GM23248 (cell line): ENCODE measurements at regions not wholly inside any gene's neighbourhood (a gene's known extent, or its start where the extent isn't known, plus 50 kb on each side); places are given as distances from the start of the nearest gene placed in this dataset.

Experiments used
- EZH2 ChIP-seq: fragments of 200-600 bp; sonication (generic); IDR thresholded peaks from 2 replicates; pipeline ENCODE4 v1.6.1; 2018; ENCODE audit warnings: antibody characterized with exemption, mild to moderate bottlenecking; ENCODE audit not compliant: insufficient read depth, poor library complexity, severe bottlenecking
- EZH2phosphoT487 ChIP-seq: fragments of 200-600 bp; sonication (generic); IDR thresholded peaks from 2 replicates; pipeline ENCODE4 v1.6.1; 2018; ENCODE audit warnings: antibody characterized with exemption, moderate library complexity, mild to moderate bottlenecking, low read depth; ENCODE audit not compliant: insufficient read depth

GRCh38 chr2:128425731-128426620 lies 107.3 kb upstream of the HS6ST1 start:
- TF ChIP-seq EZH2 (no peak), EZH2phosphoT487 (no peak)
